MCF 10A (cell line): ENCODE measurements at regions not wholly inside any gene's neighbourhood (a gene's known extent, or its start where the extent isn't known, plus 50 kb on each side); places are given as distances from the start of the nearest gene placed in this dataset.

Experiments used
- BruUV-seq: library from RNA; stranded (reverse); fragments of 400-500 nt; replicated peaks from 2 replicates; lab custom pipeline; 2021; lab: Mats Ljungman, UMichigan
- CTCF ChIA-PET: fragments of 300-600 bp; sonication (Branson Sonifier 250); formaldehyde crosslinking; extraction: SDS; loops from one replicate; lab custom pipeline; 2021; ENCODE audit warnings: antibody characterized with exemption, inconsistent platforms; lab: Yijun Ruan, JAX
- POLR2A ChIA-PET: fragments of 300-600, 350-650 bp; sonication (Branson Sonifier 250); formaldehyde crosslinking; extraction: SDS; loops from one replicate; lab custom pipeline; 2020; ENCODE audit warnings: antibody characterized with exemption, inconsistent platforms; lab: Yijun Ruan, JAX
- DNase-seq: peaks from one replicate; pipeline ENCODE4 v3.0.0-alpha.2; 2018; ENCODE audit not compliant: unreplicated experiment
- H3K27ac Mint-ChIP-seq: one replicate; pipeline ENCODE4 v1.8.0; 2022; ENCODE audit warnings: mild to moderate bottlenecking, low read depth, mixed read lengths; ENCODE audit not compliant: unreplicated experiment
- H3K27me3 Mint-ChIP-seq: one replicate; pipeline ENCODE4 v1.8.0; 2022; ENCODE audit warnings: mixed read lengths; ENCODE audit not compliant: insufficient read depth, unreplicated experiment
- H3K36me3 Mint-ChIP-seq: one replicate; pipeline ENCODE4 v1.8.0; 2022; ENCODE audit warnings: mild to moderate bottlenecking, moderate library complexity, mixed read lengths; ENCODE audit not compliant: insufficient read depth, unreplicated experiment
- H3K4me1 Mint-ChIP-seq: one replicate; pipeline ENCODE4 v1.8.0; 2022; ENCODE audit warnings: mixed read lengths; ENCODE audit not compliant: insufficient read depth, unreplicated experiment
- H3K4me3 Mint-ChIP-seq: one replicate; pipeline ENCODE4 v1.8.0; 2022; ENCODE audit warnings: mild to moderate bottlenecking, moderate library complexity, mixed read lengths; ENCODE audit not compliant: unreplicated experiment
- H3K9me3 Mint-ChIP-seq: one replicate; pipeline ENCODE4 v1.8.0; 2022; ENCODE audit warnings: mixed read lengths; ENCODE audit not compliant: unreplicated experiment
- intact Hi-C: fragments of 100-400 bp; cut with micrococcal nuclease; formaldehyde crosslinking; loops from 2 replicates; pipeline ENCODE4 v1.14.1; 2022
- TF ChIP-seq, protein P1 (sequence below): fragments of 200-600 bp; IDR thresholded peaks from one replicate; pipeline ENCODE4 v1.8.0; 2022; ENCODE audit warnings: antibody characterized with exemption, mild to moderate bottlenecking; ENCODE audit not compliant: unreplicated experiment

DNA sequence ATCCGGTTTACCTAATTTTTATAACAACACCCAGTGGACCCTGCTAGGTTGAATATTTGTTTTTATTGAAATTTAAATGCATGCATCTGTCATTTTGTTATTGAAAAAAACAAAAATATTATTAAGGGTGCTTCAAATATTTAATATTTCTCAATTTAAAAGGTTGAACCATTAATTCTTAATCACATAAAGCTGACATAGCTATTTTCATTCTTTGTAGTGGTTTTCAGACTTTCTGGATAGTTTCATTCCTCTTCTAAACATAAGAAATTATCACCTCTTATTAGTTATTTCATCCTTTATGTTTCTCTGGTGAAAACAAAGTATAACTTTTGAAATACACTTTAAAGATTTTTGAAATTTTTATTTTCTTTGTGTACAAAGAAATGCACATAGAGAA lies 369.9 kb upstream of the PLSCR5 start:
- H3K27me3 Mint-ChIP-seq, result no peaks in the 10 kb centered on the region
- no peak overlapping the region for H3K4me3 Mint-ChIP-seq
- H3K27ac Mint-ChIP-seq, result no peak overlapping the region
- no peaks in the 10 kb centered on the region for H3K36me3 Mint-ChIP-seq
- ChIA-PET POLR2A (no interaction called here), CTCF (interaction anchor here (0.7 to 1.1 kb wide), 2 partner anchors 12 to 1653 kb away, joined by 3 to 5 read pairs; no protein-coding TSS in a partner anchor)
- no TSS peak for BruUV-seq
- no peaks in the 10 kb centered on the region for H3K4me1 Mint-ChIP-seq
- intact Hi-C loops, result no loop called here
- TF ChIP-seq, protein P1, sequence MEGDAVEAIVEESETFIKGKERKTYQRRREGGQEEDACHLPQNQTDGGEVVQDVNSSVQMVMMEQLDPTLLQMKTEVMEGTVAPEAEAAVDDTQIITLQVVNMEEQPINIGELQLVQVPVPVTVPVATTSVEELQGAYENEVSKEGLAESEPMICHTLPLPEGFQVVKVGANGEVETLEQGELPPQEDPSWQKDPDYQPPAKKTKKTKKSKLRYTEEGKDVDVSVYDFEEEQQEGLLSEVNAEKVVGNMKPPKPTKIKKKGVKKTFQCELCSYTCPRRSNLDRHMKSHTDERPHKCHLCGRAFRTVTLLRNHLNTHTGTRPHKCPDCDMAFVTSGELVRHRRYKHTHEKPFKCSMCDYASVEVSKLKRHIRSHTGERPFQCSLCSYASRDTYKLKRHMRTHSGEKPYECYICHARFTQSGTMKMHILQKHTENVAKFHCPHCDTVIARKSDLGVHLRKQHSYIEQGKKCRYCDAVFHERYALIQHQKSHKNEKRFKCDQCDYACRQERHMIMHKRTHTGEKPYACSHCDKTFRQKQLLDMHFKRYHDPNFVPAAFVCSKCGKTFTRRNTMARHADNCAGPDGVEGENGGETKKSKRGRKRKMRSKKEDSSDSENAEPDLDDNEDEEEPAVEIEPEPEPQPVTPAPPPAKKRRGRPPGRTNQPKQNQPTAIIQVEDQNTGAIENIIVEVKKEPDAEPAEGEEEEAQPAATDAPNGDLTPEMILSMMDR, result no peak
- no peak for DNase-seq
- no peaks in the 10 kb centered on the region for H3K9me3 Mint-ChIP-seq

DNA sequence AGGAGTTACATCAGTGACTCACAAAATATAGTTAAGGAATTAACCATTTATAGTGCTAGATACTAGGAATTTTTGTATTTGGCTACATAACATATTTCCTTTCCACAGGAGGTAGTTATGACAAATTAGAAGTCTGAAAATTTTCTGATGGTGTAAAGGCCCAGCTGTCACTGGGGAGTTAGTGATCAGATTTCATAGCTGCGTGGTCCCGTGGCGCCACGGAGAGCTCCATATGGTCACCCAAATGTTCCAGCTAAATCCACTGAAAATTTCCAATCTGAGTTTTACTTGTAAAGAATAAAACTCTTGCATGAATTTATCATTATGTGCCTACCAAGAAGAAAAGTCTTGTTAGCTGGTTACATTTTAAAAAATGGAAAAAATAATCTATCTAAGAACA lies 368.9 kb upstream of the PLSCR5 start:
- ChIA-PET POLR2A (interaction anchor here (0.6 kb wide), 1 partner anchor 66 kb away, joined by 4 read pairs; no protein-coding TSS in a partner anchor), CTCF (interaction anchor here (0.7 to 1.1 kb wide), 2 partner anchors 13 to 44 kb away, joined by 3 to 5 read pairs; no protein-coding TSS in a partner anchor)
- BruUV-seq, result no TSS peak
- DNase-seq, result no peak
- H3K36me3 Mint-ChIP-seq, result no peaks in the 10 kb centered on the region
- H3K4me3 Mint-ChIP-seq, result no peak overlapping the region
- no peak overlapping the region for H3K27ac Mint-ChIP-seq
- H3K4me1 Mint-ChIP-seq, result peaks cover under 1% of the 10 kb centered on the region
- no peaks in the 10 kb centered on the region for H3K9me3 Mint-ChIP-seq
- no peaks in the 10 kb centered on the region for H3K27me3 Mint-ChIP-seq
- intact Hi-C loops, result no loop called here
- TF ChIP-seq, protein P1, result no peak

DNA sequence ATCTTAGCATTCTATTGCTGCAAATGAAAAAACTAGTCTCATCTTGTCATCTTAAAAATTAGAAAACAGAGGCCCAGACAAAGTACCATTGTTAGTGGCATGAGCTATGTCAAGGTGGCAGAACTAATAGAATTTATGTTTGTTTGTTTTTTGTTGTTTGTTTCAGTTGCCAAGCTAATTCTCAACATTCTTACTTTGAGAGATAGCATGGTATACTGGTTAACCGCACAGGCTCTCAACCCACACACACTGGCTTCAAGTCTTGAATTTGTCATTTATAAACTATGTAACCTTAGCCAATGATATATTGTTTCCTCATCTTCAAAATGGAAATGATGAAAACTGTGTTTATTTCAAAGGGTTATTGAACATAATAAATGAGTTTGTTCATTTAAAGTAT lies 367.6 kb upstream of the PLSCR5 start:
- ChIA-PET POLR2A (no interaction called here), CTCF (no interaction called here)
- no TSS peak for BruUV-seq
- no peaks in the 10 kb centered on the region for H3K9me3 Mint-ChIP-seq
- no peak for DNase-seq
- H3K4me3 Mint-ChIP-seq, result no peak overlapping the region
- TF ChIP-seq, protein P1, result no peak
- no peaks in the 10 kb centered on the region for H3K36me3 Mint-ChIP-seq
- peaks cover 14% of the 10 kb centered on the region for H3K4me1 Mint-ChIP-seq
- no peak overlapping the region for H3K27ac Mint-ChIP-seq
- intact Hi-C loops, result no loop called here
- H3K27me3 Mint-ChIP-seq, result no peaks in the 10 kb centered on the region

DNA sequence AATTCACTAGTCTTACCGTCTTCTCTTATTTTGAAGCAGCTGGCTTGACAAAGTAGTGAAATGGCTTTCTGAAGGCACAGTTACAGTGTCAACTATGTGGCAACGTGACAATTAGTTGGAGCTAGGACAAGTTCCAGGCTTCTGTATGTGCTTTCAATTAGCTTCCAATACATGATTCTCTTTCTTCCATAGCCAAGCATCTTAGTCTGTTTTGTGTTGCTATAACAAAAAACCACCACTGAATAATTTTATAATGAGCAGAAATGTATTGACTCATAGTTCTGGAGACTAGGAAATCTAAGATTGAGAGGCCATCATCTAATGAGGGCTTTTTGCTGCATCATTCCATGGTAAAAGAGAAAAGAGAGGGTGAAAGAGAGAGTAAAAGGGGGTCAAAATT lies 365.1 kb upstream of the PLSCR5 start:
- peaks cover 5% of the 10 kb centered on the region for H3K36me3 Mint-ChIP-seq
- H3K9me3 Mint-ChIP-seq, result no peaks in the 10 kb centered on the region
- no peaks in the 10 kb centered on the region for H3K27me3 Mint-ChIP-seq
- TF ChIP-seq, protein P1, result no peak
- BruUV-seq, result no TSS peak
- H3K4me3 Mint-ChIP-seq, result no peak overlapping the region
- ChIA-PET CTCF (no interaction called here), POLR2A (interaction anchor here (0.7 kb wide), 1 partner anchor 70 kb away, joined by 4 read pairs; no protein-coding TSS in a partner anchor)
- H3K4me1 Mint-ChIP-seq, result peaks cover 20% of the 10 kb centered on the region
- no peak overlapping the region for H3K27ac Mint-ChIP-seq
- DNase-seq, result no peak
- intact Hi-C loops, result no loop called here
